ENCODE measurements at regions not wholly inside any gene's neighbourhood (a gene's known extent, or its start where the extent isn't known, plus 50 kb on each side); places are given as distances from the start of the nearest gene placed in this dataset.

DNA sequence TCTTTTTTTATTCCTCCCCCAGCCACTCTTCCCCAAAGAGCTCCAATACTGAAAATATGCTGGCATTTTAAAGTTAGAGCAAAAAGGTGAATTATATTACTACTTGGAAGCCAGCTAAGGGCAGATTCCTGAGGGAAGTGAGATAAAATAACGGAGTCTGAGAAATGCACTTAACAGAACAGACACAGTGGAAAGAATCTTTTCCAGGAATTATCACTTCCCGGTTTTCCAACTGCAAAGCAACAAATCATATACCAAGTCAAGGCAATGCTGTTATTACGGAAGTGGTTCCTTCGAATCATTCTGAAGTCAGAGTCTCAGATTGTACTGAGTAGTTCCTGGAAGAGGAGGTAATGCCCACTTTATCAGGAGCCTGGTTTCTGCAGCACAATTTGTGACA, 435.0 kb upstream of the SPRED2 start:
- H3K27ac ChIP-seq = no peak overlapping the region
- no peak overlapping the region for H3K4me3 ChIP-seq
- no peaks in the 10 kb centered on the region for H3K4me1 ChIP-seq (replicated peaks)
- DNase-seq (ENCODE audit: low read depth in 1 of 2, low spot score in 2 of 2) = no peak
- no peaks in the 10 kb centered on the region for H3K36me3 ChIP-seq
- no peaks in the 10 kb centered on the region for H3K9me3 ChIP-seq (replicated peaks)
- H3K27me3 ChIP-seq (replicated peaks) = peaks cover 13% of the 10 kb centered on the region

DNA sequence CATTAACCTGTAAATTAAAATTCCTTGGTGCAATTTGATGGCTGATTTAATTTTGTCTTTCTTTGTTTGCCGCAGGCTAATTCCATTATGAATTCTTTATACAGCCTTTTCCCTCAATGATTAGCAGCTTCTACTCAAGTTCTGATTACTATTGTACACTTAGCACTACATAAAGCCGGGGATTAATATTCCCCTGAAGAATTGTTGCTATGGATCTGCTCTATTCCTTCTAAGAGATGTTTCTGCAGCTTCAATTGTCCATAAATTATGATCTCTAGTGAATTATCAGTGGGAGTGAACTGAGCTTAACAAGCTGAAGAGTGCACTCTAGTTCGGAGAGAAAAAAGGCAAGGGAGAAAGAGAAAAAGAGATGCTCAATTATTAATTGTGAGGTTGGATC, 433.7 kb upstream of the SPRED2 start:
- no peaks in the 10 kb centered on the region for H3K9me3 ChIP-seq (replicated peaks)
- no peak overlapping the region for H3K27ac ChIP-seq
- H3K27me3 ChIP-seq (replicated peaks) = peaks cover 13% of the 10 kb centered on the region
- H3K4me3 ChIP-seq = no peak overlapping the region
- H3K36me3 ChIP-seq = no peaks in the 10 kb centered on the region
- no peak for DNase-seq (ENCODE audit: low read depth in 1 of 2, low spot score in 2 of 2)
- no peaks in the 10 kb centered on the region for H3K4me1 ChIP-seq (replicated peaks)

DNA sequence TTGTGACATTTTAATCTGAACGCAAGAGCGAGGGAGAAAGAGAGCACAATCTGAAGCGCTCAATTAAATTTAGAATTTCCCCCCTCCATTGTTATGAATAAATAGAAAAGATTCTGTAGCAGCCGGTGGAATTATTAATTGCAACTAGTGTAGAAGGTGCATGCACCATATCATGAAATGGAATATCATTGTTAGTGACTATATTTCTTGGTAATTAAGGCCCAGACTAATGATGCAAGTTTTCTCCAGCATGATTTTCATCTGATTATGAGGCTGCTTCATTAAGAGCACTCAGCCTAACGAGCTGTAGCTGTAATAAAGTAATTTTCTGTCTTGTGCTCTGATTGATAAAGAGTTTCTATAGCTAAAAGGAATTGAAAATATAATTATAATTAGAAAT, 432.2 kb upstream of the SPRED2 start:
- Histone ChIP-seq H3K9me3 (replicated peaks) (no peaks in the 10 kb centered on the region), H3K36me3 (no peaks in the 10 kb centered on the region), H3K4me3 (no peak overlapping the region), H3K27ac (no peak overlapping the region), H3K27me3 (replicated peaks) (peaks cover 13% of the 10 kb centered on the region), H3K4me1 (replicated peaks) (no peaks in the 10 kb centered on the region)
- no peak for DNase-seq (ENCODE audit: low read depth in 1 of 2, low spot score in 2 of 2)

DNA sequence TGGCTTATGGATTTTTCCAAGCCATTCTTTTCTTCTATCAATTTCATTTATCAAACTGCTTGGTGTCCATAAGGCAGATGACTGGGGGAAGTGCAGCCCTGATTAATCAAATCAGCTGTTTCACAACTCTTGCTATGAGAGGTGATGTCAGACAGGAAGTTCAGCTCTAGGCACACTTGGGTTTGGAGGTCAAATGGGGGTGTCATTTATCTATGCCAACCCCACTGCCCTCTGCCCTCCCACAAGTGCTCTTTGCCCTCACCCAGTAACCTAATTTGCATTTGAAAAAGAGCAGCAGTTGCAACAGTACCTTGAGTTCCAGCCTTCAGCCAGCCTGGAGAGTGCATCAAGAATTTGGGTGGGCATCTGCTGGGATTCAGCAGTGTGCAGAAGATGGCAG, 431.3 kb upstream of the SPRED2 start:
- Histone ChIP-seq H3K27ac (no peak overlapping the region), H3K4me1 (replicated peaks) (no peaks in the 10 kb centered on the region), H3K27me3 (replicated peaks) (peaks cover 8% of the 10 kb centered on the region), H3K4me3 (no peak overlapping the region), H3K9me3 (replicated peaks) (no peaks in the 10 kb centered on the region), H3K36me3 (no peaks in the 10 kb centered on the region)
- no peak for DNase-seq (ENCODE audit: low read depth in 1 of 2, low spot score in 2 of 2)

DNA sequence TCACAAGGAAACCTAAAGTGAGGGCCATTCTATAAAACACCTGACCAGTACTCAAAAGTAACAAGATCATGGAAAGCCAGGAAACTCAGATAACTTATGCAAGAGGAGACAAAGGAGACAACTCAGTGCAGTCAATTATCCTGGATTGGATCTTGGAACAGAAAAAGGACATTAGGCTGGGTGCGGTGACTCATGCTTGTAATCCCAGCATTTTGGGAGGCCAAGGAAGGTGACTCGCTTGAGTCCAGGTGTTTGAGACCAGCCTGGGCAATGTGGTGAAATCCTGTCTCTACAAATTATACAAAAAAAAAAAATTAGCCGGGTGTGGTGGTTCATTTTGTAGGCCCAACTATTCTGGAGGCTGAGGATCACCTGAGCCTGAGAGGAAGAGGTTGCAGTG, 424.5 kb upstream of the SPRED2 start:
- H3K4me3 ChIP-seq = no peak overlapping the region
- H3K27ac ChIP-seq = no peak overlapping the region
- DNase-seq (ENCODE audit: low read depth in 1 of 2, low spot score in 2 of 2) = no peak
- no peaks in the 10 kb centered on the region for H3K36me3 ChIP-seq
- no peaks in the 10 kb centered on the region for H3K27me3 ChIP-seq (replicated peaks)
- no peaks in the 10 kb centered on the region for H3K9me3 ChIP-seq (replicated peaks)
- H3K4me1 ChIP-seq (replicated peaks) = no peaks in the 10 kb centered on the region

DNA sequence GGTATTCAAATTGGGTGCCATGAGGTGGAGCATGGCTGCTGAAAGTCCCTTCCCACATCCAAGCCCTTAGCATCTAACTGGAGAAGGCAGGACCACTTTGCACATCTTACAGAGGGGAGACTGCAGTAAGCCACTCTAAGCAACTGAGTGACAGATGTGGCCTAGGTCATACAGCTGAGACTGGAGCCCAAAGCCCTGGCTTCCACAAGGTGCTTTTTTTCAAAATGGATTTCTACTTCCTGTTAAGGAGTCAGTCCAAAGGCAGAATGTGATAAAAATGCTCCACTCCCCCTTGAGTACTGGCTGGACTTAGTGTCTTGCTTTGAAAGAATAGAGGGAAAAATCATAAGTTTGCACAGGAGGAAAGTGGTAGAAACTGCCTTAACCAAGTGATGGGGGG, 424.0 kb upstream of the SPRED2 start:
- no peaks in the 10 kb centered on the region for H3K36me3 ChIP-seq
- no peaks in the 10 kb centered on the region for H3K4me1 ChIP-seq (replicated peaks)
- no peaks in the 10 kb centered on the region for H3K9me3 ChIP-seq (replicated peaks)
- no peak overlapping the region for H3K27ac ChIP-seq
- no peak overlapping the region for H3K4me3 ChIP-seq
- DNase-seq (ENCODE audit: low read depth in 1 of 2, low spot score in 2 of 2) = no peak
- H3K27me3 ChIP-seq (replicated peaks) = no peaks in the 10 kb centered on the region

DNA sequence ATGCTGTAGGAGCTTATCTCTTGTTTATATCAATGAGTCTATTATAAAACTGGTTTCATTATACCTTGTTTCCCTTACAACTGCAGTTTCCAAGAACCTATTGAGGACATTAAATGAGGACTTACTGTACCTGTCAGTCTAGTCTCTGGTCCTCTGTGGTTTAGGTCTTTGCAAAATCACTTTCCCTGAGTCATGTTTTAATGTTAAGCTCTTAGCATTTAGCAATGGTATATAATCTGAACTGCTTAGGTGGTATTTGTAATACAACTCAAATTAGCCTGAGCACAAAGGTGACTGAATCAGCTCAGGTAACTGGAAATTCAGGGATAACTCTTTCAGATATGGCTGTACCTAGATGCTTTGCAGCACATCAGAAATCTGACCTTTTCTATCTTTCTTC, 418.3 kb upstream of the SPRED2 start:
- no peaks in the 10 kb centered on the region for H3K36me3 ChIP-seq
- no peak overlapping the region for H3K27ac ChIP-seq
- no peaks in the 10 kb centered on the region for H3K4me1 ChIP-seq (replicated peaks)
- no peaks in the 10 kb centered on the region; the same call in none of the 2 replicates for H3K27me3 ChIP-seq (replicated peaks)
- no peak overlapping the region for H3K4me3 ChIP-seq
- no peaks in the 10 kb centered on the region for H3K9me3 ChIP-seq (replicated peaks)
- no peak for DNase-seq (ENCODE audit: low read depth in 1 of 2, low spot score in 2 of 2)

DNA sequence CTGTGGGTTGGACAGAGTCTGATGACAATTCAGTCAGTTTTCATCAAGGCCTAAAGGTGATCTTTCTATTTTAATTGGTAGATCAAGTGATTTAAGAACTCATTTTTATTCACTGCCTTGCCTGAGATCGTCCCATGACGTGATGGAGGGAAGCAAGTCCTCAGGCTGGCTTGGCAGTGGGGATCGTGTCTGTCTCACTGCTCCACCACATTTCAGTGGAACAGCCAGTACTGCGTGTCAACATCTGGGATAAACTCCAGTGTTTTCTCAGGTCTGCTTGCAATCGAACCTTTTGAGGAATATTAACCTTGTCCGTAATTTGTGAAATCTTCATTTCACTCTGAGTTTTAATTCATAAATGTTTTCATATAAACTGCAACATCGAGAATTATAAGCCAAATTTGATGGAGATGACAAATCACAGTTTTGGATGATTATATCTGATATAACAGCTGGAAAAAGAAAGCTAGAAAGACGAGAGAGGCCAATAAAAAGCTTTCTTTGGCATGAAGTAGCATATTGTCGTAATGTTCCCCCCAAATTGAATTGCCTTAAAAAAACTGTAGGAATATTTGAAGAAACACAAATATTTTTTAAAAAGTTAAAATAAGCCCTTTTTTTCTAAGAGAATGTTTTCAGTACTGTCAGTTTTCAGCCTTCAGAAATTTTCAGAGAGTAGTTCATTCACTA, 414.7 kb upstream of the SPRED2 start:
- Histone ChIP-seq H3K9me3 (replicated peaks) (no peaks in the 10 kb centered on the region), H3K4me3 (no peak overlapping the region), H3K4me1 (replicated peaks) (no peaks in the 10 kb centered on the region), H3K27ac (no peak overlapping the region), H3K27me3 (replicated peaks) (peaks cover 2% of the 10 kb centered on the region), H3K36me3 (no peaks in the 10 kb centered on the region)
- DNase-seq (ENCODE audit: low read depth in 1 of 2, low spot score in 2 of 2) = no peak

DNA sequence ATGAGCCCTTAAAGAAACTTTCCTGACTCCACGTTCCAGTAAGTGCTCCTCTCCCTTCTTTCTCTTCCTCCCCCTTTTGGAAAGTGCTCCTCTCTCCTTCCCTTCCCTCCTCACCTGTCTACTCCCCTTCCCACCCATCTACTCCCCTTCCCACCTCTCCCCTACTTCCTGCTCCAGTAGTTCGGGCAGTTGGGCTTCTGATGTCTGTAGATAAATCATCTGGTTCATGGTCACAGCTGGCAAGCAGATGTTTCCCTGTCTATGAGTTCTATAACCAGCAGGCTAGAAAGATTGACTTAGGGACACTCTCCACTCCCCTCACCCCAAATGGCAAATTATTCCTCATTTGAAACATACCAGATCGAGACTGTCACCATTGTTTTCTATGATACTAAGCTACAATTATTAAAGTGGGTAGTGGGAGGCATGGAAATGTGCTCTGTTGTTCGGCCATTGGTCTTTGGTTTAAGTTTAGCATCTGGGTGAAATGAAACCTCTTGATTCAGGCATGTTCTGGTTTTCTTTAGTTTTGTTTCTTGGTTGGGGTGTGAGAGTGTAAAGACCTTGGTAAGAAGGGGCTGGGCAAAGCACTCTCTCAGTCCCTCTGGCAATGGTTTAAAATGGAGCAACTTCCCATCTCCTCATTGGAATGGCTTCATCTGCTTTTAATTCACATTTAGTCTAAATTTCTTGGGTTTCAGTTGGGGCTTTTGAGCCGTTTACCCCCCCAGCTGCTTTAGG, 413.2 kb upstream of the SPRED2 start:
- H3K27me3 ChIP-seq (replicated peaks) = peaks cover 2% of the 10 kb centered on the region
- DNase-seq (ENCODE audit: low read depth in 1 of 2, low spot score in 2 of 2) = no peak
- no peaks in the 10 kb centered on the region for H3K36me3 ChIP-seq
- H3K9me3 ChIP-seq (replicated peaks) = no peaks in the 10 kb centered on the region
- no peak overlapping the region for H3K4me3 ChIP-seq
- H3K27ac ChIP-seq = no peak overlapping the region
- H3K4me1 ChIP-seq (replicated peaks) = no peaks in the 10 kb centered on the region

DNA sequence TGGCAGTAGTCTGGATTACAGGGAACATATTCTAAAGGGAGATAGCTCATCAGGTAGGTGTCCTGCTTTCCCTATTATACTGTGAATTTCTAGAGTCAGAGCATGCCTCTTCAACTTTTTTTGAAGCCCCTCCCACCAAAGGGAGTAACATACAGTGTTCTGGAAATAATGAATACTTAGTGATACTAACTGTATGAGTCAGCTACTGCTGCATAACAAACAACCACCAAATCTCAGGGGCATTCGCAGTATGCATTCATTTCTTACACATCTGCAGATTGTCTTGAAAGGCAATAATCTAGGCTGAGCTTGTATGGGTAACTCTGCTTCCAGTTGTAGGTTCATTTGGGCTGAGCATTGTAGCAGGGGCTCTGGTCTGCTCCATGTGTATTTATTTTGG, 409.7 kb upstream of the SPRED2 start:
- Histone ChIP-seq H3K27me3 (replicated peaks) (peaks cover 2% of the 10 kb centered on the region), H3K27ac (no peak overlapping the region), H3K36me3 (no peaks in the 10 kb centered on the region), H3K4me3 (no peak overlapping the region), H3K4me1 (replicated peaks) (no peaks in the 10 kb centered on the region), H3K9me3 (replicated peaks) (no peaks in the 10 kb centered on the region)
- DNase-seq (ENCODE audit: low read depth in 1 of 2, low spot score in 2 of 2) = no peak

DNA sequence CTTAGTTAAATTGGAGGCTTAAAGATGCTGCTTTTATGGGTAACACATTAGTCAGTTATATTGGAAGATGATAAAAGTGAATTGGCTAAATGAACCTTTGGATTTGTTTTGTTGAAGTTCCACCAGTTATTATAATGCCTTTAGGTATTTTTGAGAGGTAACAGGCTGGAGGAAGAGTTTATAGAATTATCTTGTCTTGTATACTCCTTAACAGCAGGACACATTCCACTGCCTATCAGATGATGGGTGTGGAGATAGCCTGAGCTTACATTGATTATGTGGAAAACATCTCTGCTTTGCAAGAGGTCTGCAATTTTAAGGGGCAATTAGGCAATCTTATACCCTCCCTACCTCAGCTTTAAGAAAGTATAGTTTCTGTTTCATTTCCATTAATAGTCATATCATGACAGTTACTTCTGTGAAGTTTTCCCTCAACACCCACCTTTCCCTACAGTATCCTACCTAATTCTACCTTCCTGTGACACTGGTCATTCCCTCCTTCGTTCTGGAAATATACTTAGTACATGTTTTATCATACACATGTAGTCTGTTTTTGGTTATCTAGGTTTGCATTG, 403.7 kb upstream of the SPRED2 start:
- Histone ChIP-seq H3K4me3 (no peak overlapping the region), H3K9me3 (replicated peaks) (no peaks in the 10 kb centered on the region), H3K27ac (no peak overlapping the region), H3K4me1 (replicated peaks) (no peaks in the 10 kb centered on the region), H3K27me3 (replicated peaks) (peaks cover 7% of the 10 kb centered on the region; the same call in 1 of the 2 replicates), H3K36me3 (no peaks in the 10 kb centered on the region)
- no peak for DNase-seq (ENCODE audit: low read depth in 1 of 2, low spot score in 2 of 2)

DNA sequence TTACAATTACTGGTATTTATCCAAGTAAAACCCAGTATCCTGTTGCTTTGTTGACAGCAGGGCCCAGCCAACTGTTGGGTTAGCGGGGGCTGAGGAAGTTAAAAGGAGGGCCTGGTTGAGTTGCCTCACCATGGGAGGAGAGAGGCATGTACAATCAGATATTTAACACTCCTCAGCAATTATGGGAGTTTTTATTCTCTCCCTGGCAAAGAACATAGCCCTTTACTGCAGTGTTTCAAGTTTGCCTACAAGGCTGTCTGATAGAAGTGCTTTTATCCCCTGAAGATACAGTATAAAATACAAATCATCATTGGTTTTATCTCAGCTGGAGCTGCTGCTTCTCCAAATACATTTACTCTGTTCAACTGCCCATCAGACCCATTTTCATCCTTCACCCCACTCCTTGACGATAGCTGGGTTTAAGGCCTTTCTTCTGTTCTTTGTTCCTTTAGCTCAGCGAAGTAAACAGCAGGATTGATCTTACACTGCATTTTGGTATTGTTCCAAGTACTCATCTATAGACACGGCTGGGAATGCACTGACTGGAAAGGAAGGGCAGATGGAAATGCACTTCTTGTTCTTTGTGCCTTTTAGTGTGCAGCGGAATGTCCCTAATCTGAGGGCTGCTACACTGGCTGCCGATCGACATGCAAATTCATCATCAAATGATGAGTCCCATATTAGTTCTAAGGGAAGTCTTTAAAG, 402.5 kb upstream of the SPRED2 start:
- no peak for DNase-seq (ENCODE audit: low read depth in 1 of 2, low spot score in 2 of 2)
- Histone ChIP-seq H3K27ac (no peak overlapping the region), H3K4me3 (no peak overlapping the region), H3K9me3 (replicated peaks) (no peaks in the 10 kb centered on the region), H3K36me3 (no peaks in the 10 kb centered on the region), H3K27me3 (replicated peaks) (peaks cover 7% of the 10 kb centered on the region; the same call in 1 of the 2 replicates), H3K4me1 (replicated peaks) (no peaks in the 10 kb centered on the region)

DNA sequence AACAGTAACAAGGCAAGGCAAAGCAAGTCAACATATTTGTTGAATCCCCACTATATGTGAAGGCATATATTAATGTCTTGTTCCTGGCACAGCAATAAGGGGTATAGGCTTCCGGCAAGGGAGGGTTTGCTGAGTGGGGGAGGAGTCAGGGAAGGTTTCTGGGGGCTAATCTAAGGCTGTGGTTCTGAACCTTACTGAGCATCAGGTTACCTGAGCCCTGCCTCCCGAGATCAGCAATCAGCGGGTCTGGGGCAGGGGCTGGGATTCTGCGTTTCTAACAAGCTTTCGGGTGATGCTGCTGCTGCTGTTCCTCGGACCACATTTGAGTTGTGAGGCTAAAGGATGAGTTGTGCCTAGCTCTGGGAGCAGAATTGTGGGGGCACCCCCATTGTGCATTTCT, 401.7 kb upstream of the SPRED2 start:
- Histone ChIP-seq H3K27ac (no peak overlapping the region), H3K36me3 (no peaks in the 10 kb centered on the region), H3K9me3 (replicated peaks) (no peaks in the 10 kb centered on the region), H3K4me3 (no peak overlapping the region), H3K4me1 (replicated peaks) (no peaks in the 10 kb centered on the region), H3K27me3 (replicated peaks) (peaks cover 7% of the 10 kb centered on the region; the same call in 1 of the 2 replicates)
- DNase-seq (ENCODE audit: low read depth in 1 of 2, low spot score in 2 of 2) = no peak

DNA sequence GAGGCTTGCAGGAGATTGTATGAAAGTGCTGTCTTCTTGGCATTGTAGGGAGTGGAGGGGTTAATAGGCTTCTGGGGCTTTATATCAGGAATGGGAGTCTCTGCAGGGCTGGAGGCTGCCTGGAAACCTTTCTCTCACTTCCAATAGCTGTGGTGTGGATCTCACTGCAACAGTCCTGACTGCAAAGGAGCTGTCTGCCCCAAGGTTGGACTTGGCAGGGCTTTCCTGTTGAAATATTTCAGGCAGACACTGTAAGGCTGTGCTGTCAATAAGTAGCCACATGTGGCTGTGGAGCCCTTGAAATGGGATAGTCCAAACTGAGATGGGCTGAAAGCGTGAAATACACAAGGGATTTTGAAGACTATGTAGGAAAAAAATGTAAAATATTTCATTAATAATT, 399.1 kb upstream of the SPRED2 start:
- no peak for DNase-seq (ENCODE audit: low read depth in 1 of 2, low spot score in 2 of 2)
- peaks cover 7% of the 10 kb centered on the region; the same call in 1 of the 2 replicates for H3K27me3 ChIP-seq (replicated peaks)
- no peaks in the 10 kb centered on the region for H3K36me3 ChIP-seq
- no peaks in the 10 kb centered on the region for H3K4me1 ChIP-seq (replicated peaks)
- H3K27ac ChIP-seq = no peak overlapping the region
- H3K4me3 ChIP-seq = no peak overlapping the region
- no peaks in the 10 kb centered on the region for H3K9me3 ChIP-seq (replicated peaks)

All from SJSA1 (cell line).